Fibroblast of lung (primary cell): ENCODE measurements at regions not wholly inside any gene's neighbourhood (a gene's known extent, or its start where the extent isn't known, plus 50 kb on each side); places are given as distances from the start of the nearest gene placed in this dataset.

Experiments used
- DNase-seq, 2 donors: peaks; one replicate each; pipeline versions ENCODE4 v3.0.0 to v3.0.0-alpha.2; 2010; ENCODE audit warnings: low read depth in 2 of 2
- H2AFZ ChIP-seq: 2 replicates; pipeline ENCODE4 v1.5.1; 2012; ENCODE audit warnings: low read length, control low read depth, inconsistent platforms
- H3K27ac ChIP-seq: 2 replicates; pipeline ENCODE4 v1.5.1; 2011; ENCODE audit warnings: low read length, control low read depth; ENCODE audit not compliant: insufficient read depth
- H3K27me3 ChIP-seq: 2 replicates; pipeline ENCODE4 v1.5.1; 2011; ENCODE audit warnings: mild to moderate bottlenecking, low read length; ENCODE audit not compliant: control insufficient read depth, insufficient read depth
- H3K36me3 ChIP-seq: 2 replicates; pipeline ENCODE4 v1.5.1; 2011; ENCODE audit warnings: low read length; ENCODE audit not compliant: control insufficient read depth, insufficient read depth
- H3K4me1 ChIP-seq: 2 replicates; pipeline ENCODE4 v1.5.1; 2011; ENCODE audit warnings: low read length; ENCODE audit not compliant: control insufficient read depth, insufficient read depth; ENCODE audit errors: extremely low read depth
- H3K4me2 ChIP-seq: 2 replicates; pipeline ENCODE4 v1.5.1; 2011; ENCODE audit warnings: low read length, control low read depth; ENCODE audit not compliant: insufficient read depth; ENCODE audit errors: extremely low read depth
- H3K4me3 ChIP-seq, 4 experiments: fragments of 200-600 bp in 1 of 4; sonication (generic) in 1 of 4; replicated peaks in 1 of 4; 2 replicates each; pipeline ENCODE4 v1.5.1; 2011 to 2016; ENCODE audit warnings: low read length in 4 of 4, low read depth in 3 of 4, mild to moderate bottlenecking in 3 of 4, control low read depth in 2 of 4, inconsistent platforms in 1 of 4, mixed read lengths in 1 of 4; ENCODE audit not compliant: insufficient read depth in 1 of 4; ENCODE audit errors: control extremely low read depth in 1 of 4
- H3K79me2 ChIP-seq: 2 replicates; pipeline ENCODE4 v1.5.1; 2012; ENCODE audit warnings: mild to moderate bottlenecking, low read length, inconsistent platforms; ENCODE audit not compliant: control insufficient read depth, insufficient read depth
- H3K9ac ChIP-seq: 2 replicates; pipeline ENCODE4 v1.5.1; 2011; ENCODE audit warnings: mild to moderate bottlenecking, low read length, control low read depth; ENCODE audit not compliant: insufficient read depth
- H3K9me3 ChIP-seq: 2 replicates; pipeline ENCODE4 v1.5.1; 2012; ENCODE audit warnings: low read depth, low read length; ENCODE audit not compliant: control insufficient read depth, insufficient read depth
- H4K20me1 ChIP-seq: 2 replicates; pipeline ENCODE4 v1.5.1; 2011; ENCODE audit warnings: low read length; ENCODE audit not compliant: control insufficient read depth, insufficient read depth; ENCODE audit errors: extremely low read depth
- EZH2 ChIP-seq: IDR thresholded peaks from 2 replicates; pipeline ENCODE4 v1.5.1; 2012; ENCODE audit warnings: low read length, control low read depth, mild to moderate bottlenecking; ENCODE audit errors: missing control alignments
- TF ChIP-seq, protein P1 (sequence below), 2 donors: IDR thresholded peaks in 1 of 2; conservative IDR thresholded peaks in 1 of 2; 1 replicate in 1 of 2; 2 replicates in 1 of 2; pipeline ENCODE4 v1.5.1; 2011 to 2012; ENCODE audit warnings: low read length in 2 of 2, control low read depth in 1 of 2, inconsistent platforms in 1 of 2, low read depth in 1 of 2, mild to moderate bottlenecking in 1 of 2

DNA sequence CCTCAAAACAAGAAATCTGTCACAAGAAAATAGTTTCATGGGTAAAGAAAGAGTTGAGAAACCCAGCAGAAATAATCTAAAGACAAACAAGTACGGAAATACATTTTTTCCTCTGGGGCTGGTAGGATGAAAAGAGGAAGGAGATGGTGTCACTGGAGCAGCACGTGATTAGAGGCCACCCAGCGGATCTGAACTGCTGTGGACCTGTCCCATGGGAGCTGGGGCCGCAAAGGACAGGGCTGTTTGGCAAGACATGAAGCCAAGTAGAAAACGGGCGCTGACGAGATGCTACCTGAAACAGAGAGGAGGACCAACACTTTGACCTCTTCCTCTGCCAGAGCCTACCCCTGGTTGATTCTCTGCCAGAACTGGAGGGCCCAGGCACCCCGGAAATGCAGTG, 295.4 kb upstream of the ATP5MC3 start:
- TF ChIP-seq, protein P1, sequence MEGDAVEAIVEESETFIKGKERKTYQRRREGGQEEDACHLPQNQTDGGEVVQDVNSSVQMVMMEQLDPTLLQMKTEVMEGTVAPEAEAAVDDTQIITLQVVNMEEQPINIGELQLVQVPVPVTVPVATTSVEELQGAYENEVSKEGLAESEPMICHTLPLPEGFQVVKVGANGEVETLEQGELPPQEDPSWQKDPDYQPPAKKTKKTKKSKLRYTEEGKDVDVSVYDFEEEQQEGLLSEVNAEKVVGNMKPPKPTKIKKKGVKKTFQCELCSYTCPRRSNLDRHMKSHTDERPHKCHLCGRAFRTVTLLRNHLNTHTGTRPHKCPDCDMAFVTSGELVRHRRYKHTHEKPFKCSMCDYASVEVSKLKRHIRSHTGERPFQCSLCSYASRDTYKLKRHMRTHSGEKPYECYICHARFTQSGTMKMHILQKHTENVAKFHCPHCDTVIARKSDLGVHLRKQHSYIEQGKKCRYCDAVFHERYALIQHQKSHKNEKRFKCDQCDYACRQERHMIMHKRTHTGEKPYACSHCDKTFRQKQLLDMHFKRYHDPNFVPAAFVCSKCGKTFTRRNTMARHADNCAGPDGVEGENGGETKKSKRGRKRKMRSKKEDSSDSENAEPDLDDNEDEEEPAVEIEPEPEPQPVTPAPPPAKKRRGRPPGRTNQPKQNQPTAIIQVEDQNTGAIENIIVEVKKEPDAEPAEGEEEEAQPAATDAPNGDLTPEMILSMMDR (conservative IDR thresholded peaks at IDR 0.05 in 1 of 2, IDR thresholded peaks at IDR 0.05 in 1 of 2; ENCODE audit: low read depth in 1 of 2, low read length in 2 of 2) = no peak
- TF ChIP-seq EZH2 = no peak
- Histone ChIP-seq H3K4me1 (no peaks in the 10 kb centered on the region), H4K20me1 (no peaks in the 10 kb centered on the region), H3K4me2 (no peak overlapping the region), H3K9me3 (no peaks in the 10 kb centered on the region), H3K79me2 (no peaks in the 10 kb centered on the region), H3K4me3 (no peak overlapping the region), H2AFZ (no peak overlapping the region), H3K27ac (no peak overlapping the region), H3K9ac (no peak overlapping the region), H3K36me3 (no peaks in the 10 kb centered on the region), H3K27me3 (no peaks in the 10 kb centered on the region)
- DNase-seq = no peak

DNA sequence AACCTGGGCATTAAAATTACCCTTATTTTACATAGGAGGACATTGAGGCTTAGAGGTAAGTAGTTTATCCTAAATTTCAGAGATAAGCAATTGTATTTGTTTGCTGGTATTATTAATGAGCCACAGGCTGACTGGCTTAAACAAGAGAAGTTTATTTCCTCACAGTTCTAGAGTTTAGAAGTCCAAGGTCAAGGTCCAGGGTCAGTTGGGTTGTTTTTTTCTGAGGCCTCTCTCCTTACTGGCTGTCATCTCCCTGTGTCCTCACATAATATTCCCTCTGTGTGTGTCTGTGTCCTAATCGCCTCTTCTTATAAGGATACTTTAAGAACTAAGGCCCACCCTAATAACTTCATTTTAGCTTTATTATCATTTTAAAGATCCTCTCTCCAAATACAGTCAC, 294.9 kb upstream of the ATP5MC3 start:
- H3K36me3 ChIP-seq = no peaks in the 10 kb centered on the region
- TF ChIP-seq EZH2 = no peak
- TF ChIP-seq, protein P1 (conservative IDR thresholded peaks at IDR 0.05 in 1 of 2, IDR thresholded peaks at IDR 0.05 in 1 of 2; ENCODE audit: low read depth in 1 of 2, low read length in 2 of 2) = no peak
- H3K9me3 ChIP-seq = no peaks in the 10 kb centered on the region
- no peak overlapping the region for H3K9ac ChIP-seq
- H3K4me2 ChIP-seq = no peak overlapping the region
- no peak overlapping the region for H3K4me3 ChIP-seq
- H3K27ac ChIP-seq = no peak overlapping the region
- no peak overlapping the region for H2AFZ ChIP-seq
- H3K4me1 ChIP-seq = no peaks in the 10 kb centered on the region
- no peaks in the 10 kb centered on the region for H3K27me3 ChIP-seq
- DNase-seq = no peak
- no peaks in the 10 kb centered on the region for H3K79me2 ChIP-seq
- no peaks in the 10 kb centered on the region for H4K20me1 ChIP-seq

DNA sequence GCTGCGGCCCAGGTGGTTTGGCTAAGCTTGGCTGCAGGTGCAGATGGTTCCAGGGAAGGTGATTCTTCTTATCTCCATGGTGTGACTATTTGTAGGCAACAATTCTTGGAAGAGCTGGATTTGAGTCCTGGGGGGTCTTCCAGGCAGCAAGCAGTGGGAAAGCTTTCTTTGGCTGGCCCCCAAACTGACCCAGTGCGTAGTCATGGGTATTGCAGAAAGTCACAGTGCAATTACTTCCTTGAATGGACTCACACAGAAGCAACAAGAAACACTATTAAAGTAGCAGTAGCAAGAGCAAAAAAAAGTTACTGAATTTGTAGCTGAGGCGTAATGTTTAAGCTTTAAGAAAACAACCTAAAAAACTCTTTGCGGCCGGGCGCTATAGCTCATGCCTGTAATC, 293.6 kb upstream of the ATP5MC3 start:
- Histone ChIP-seq H3K4me3 (no peak overlapping the region), H3K4me2 (no peak overlapping the region), H3K79me2 (no peaks in the 10 kb centered on the region), H3K9ac (no peak overlapping the region), H3K27ac (no peak overlapping the region), H3K27me3 (no peaks in the 10 kb centered on the region), H4K20me1 (no peaks in the 10 kb centered on the region), H2AFZ (no peak overlapping the region), H3K9me3 (no peaks in the 10 kb centered on the region), H3K4me1 (no peaks in the 10 kb centered on the region), H3K36me3 (no peaks in the 10 kb centered on the region)
- DNase-seq = no peak
- TF ChIP-seq EZH2 = no peak
- TF ChIP-seq, protein P1 (conservative IDR thresholded peaks at IDR 0.05 in 1 of 2, IDR thresholded peaks at IDR 0.05 in 1 of 2; ENCODE audit: low read depth in 1 of 2, low read length in 2 of 2) = no peak
